Liver (tissue), 8 donors: ENCODE measurements at regions not wholly inside any gene's neighbourhood (a gene's known extent, or its start where the extent isn't known, plus 50 kb on each side); places are given as distances from the start of the nearest gene placed in this dataset.

Source experiments
- DNase-seq: peaks from one replicate; pipeline ENCODE4 v3.0.0-alpha.2; 2017; ENCODE audit warnings: low spot score
- H3K27ac ChIP-seq, 2 donors: one replicate each; pipeline ENCODE4 v1.7.0; 2013; ENCODE audit warnings: inconsistent platforms in 2 of 2, low read length in 2 of 2, control low read depth in 1 of 2, low read depth in 1 of 2, mild to moderate bottlenecking in 1 of 2
- H3K27me3 ChIP-seq, 4 donors: one replicate each; pipeline versions ENCODE4 v1.6.1 to v1.7.0; 2013; ENCODE audit warnings: low read length in 3 of 4, inconsistent platforms in 1 of 4, mild to moderate bottlenecking in 1 of 4, moderate library complexity in 1 of 4; ENCODE audit not compliant: control insufficient read depth in 4 of 4, insufficient read depth in 4 of 4
- H3K36me3 ChIP-seq, 4 donors: one replicate each; pipeline versions ENCODE4 v1.6.1 to v1.7.0; 2013; ENCODE audit warnings: low read length in 3 of 4, mild to moderate bottlenecking in 3 of 4, low read depth in 1 of 4, moderate library complexity in 1 of 4; ENCODE audit not compliant: control insufficient read depth in 4 of 4, insufficient read depth in 3 of 4
- H3K4me1 ChIP-seq, 4 donors: one replicate each; pipeline versions ENCODE4 v1.6.1 to v1.7.0; 2013; ENCODE audit warnings: low read length in 3 of 4, mild to moderate bottlenecking in 3 of 4, moderate library complexity in 1 of 4; ENCODE audit not compliant: control insufficient read depth in 4 of 4, insufficient read depth in 4 of 4
- H3K4me3 ChIP-seq, 3 donors: one replicate each; pipeline versions ENCODE4 v1.6.1 to v1.7.0; 2013; ENCODE audit warnings: low read length in 3 of 3, control low read depth in 1 of 3, low read depth in 1 of 3, mild to moderate bottlenecking in 1 of 3
- H3K9ac ChIP-seq, 2 donors: one replicate each; pipeline ENCODE4 v1.7.0; 2013; ENCODE audit warnings: low read length in 2 of 2, mild to moderate bottlenecking in 2 of 2, moderate library complexity in 2 of 2, control low read depth in 1 of 2, low read depth in 1 of 2
- H3K9me3 ChIP-seq, 4 donors: one replicate each; pipeline versions ENCODE4 v1.6.1 to v1.7.0; 2013; ENCODE audit warnings: low read length in 3 of 4; ENCODE audit not compliant: control insufficient read depth in 4 of 4
- ATF3 ChIP-seq: IDR thresholded peaks from 2 replicates; pipeline ENCODE4 v1.6.1; 2016; ENCODE audit warnings: antibody characterized with exemption
- CTCF ChIP-seq: fragments of 150-350 bp; IDR thresholded peaks from 2 replicates; pipeline ENCODE4 v1.5.1; 2017; ENCODE audit warnings: improper control_type of control experiment, low read depth, low read length; ENCODE audit not compliant: missing input control
- EGR1 ChIP-seq, 2 donors: IDR thresholded peaks; 2 replicates each; pipeline ENCODE4 v1.6.1; 2016 to 2018; ENCODE audit warnings: antibody characterized with exemption in 2 of 2, low read depth in 2 of 2
- FOXA1 ChIP-seq: IDR thresholded peaks from 2 replicates; pipeline ENCODE4 v1.6.1; 2016; ENCODE audit warnings: antibody characterized with exemption
- FOXA2 ChIP-seq: IDR thresholded peaks from 2 replicates; pipeline ENCODE4 v1.6.1; 2016; ENCODE audit warnings: antibody characterized with exemption
- GABPA ChIP-seq, 2 donors: IDR thresholded peaks in 1 of 2; conservative IDR thresholded peaks in 1 of 2; 2 replicates each; pipeline ENCODE4 v1.6.1; 2016; ENCODE audit warnings: antibody characterized with exemption in 2 of 2, mild to moderate bottlenecking in 1 of 2, moderate library complexity in 1 of 2
- HNF4A ChIP-seq, 2 donors: conservative IDR thresholded peaks; 2 replicates each; pipeline ENCODE4 v1.6.1; 2016; ENCODE audit warnings: antibody characterized with exemption in 2 of 2, mild to moderate bottlenecking in 2 of 2
- HNF4G ChIP-seq: IDR thresholded peaks from 2 replicates; pipeline ENCODE4 v1.6.1; 2016; ENCODE audit warnings: antibody characterized with exemption
- JUND ChIP-seq, 2 donors: IDR thresholded peaks; 2 replicates each; pipeline ENCODE4 v1.6.1; 2016; ENCODE audit warnings: antibody characterized with exemption in 2 of 2
- MAX ChIP-seq: IDR thresholded peaks from 2 replicates; pipeline ENCODE4 v1.6.1; 2016; ENCODE audit warnings: antibody characterized with exemption
- NR2F2 ChIP-seq: IDR thresholded peaks from 2 replicates; pipeline ENCODE4 v1.6.1; 2016; ENCODE audit warnings: antibody characterized with exemption
- RAD21 ChIP-seq, 2 donors: IDR thresholded peaks; 2 replicates each; pipeline ENCODE4 v1.6.1; 2016; ENCODE audit warnings: antibody characterized with exemption in 2 of 2, mild to moderate bottlenecking in 2 of 2
- REST ChIP-seq: IDR thresholded peaks from 2 replicates; pipeline ENCODE4 v1.6.1; 2016; ENCODE audit warnings: antibody characterized with exemption, mild to moderate bottlenecking
- RXRA ChIP-seq, 2 donors: IDR thresholded peaks; 2 replicates each; pipeline ENCODE4 v1.6.1; 2017 to 2018; ENCODE audit warnings: antibody characterized with exemption in 2 of 2, mild to moderate bottlenecking in 1 of 2
- SP1 ChIP-seq: IDR thresholded peaks from 2 replicates; pipeline ENCODE4 v1.6.1; 2018; ENCODE audit warnings: antibody characterized with exemption, mild to moderate bottlenecking
- TAF1 ChIP-seq: conservative IDR thresholded peaks from 2 replicates; pipeline ENCODE4 v1.6.1; 2016; ENCODE audit warnings: antibody characterized with exemption, mild to moderate bottlenecking
- ZBTB33 ChIP-seq: IDR thresholded peaks from 2 replicates; pipeline ENCODE4 v1.6.1; 2016; ENCODE audit warnings: antibody characterized with exemption
- WGBS: extraction: QIAGEN DNeasy Blood & Tissue Kit; methylation state at CpG from one replicate; pipeline ENCODE4 v1.1.7; 2013; 5-methylcytosine and 5-hydroxymethylcytosine counted together
- donor health status: healthy.
- donor health status: healthy.
- donor health status: healthy.
- donor health status: healthy.
- donor health status: healthy.

GRCh38 chr6:97915537-97915936, 632.5 kb upstream of the MMS22L start:
- H3K9ac ChIP-seq: no peak overlapping the region
- H3K27me3 ChIP-seq: no peaks in the 10 kb centered on the region
- no peaks in the 10 kb centered on the region for H3K9me3 ChIP-seq
- TF ChIP-seq JUND (IDR thresholded peaks at IDR 0.05) (no peak), GABPA (IDR thresholded peaks at IDR 0.05 in 1 of 2, conservative IDR thresholded peaks at IDR 0.05 in 1 of 2) (no peak), NR2F2 (no peak), ATF3 (no peak), FOXA1 (no peak), HNF4A (conservative IDR thresholded peaks at IDR 0.05) (no peak), MAX (no peak), RXRA (IDR thresholded peaks at IDR 0.05) (no peak), TAF1 (no peak), FOXA2 (no peak), SP1 (no peak), RAD21 (IDR thresholded peaks at IDR 0.05) (no peak), CTCF (no peak), REST (no peak), EGR1 (IDR thresholded peaks at IDR 0.05; ENCODE audit: low read depth in 2 of 2) (no peak), HNF4G (no peak), ZBTB33 (no peak)
- WGBS: 45% methylated on average over 2 of the region's 2 CpGs
- H3K27ac ChIP-seq: no peak overlapping the region
- no peaks in the 10 kb centered on the region for H3K36me3 ChIP-seq
- no peak for DNase-seq
- no peak overlapping the region for H3K4me3 ChIP-seq
- H3K4me1 ChIP-seq: no peaks in the 10 kb centered on the region

- H3K9me3 ChIP-seq: no peaks in the 10 kb centered on the region
- no peak for DNase-seq
- H3K36me3 ChIP-seq: no peaks in the 10 kb centered on the region
- no peaks in the 10 kb centered on the region for H3K4me1 ChIP-seq
- 84% methylated on average over 1 of the region's 1 CpG for WGBS
- H3K27me3 ChIP-seq: no peaks in the 10 kb centered on the region
- H3K4me3 ChIP-seq: no peak overlapping the region
- no peak for TF ChIP-seq MAX
- TF ChIP-seq REST: no peak
- TF ChIP-seq HNF4G: no peak
- no peak for TF ChIP-seq HNF4A (conservative IDR thresholded peaks at IDR 0.05)
- TF ChIP-seq NR2F2: no peak
- TF ChIP-seq TAF1: no peak
- H3K9ac ChIP-seq: no peak overlapping the region
- H3K27ac ChIP-seq: no peak overlapping the region
Observed at GRCh38 chr6:97917369-97917768, 634.4 kb upstream of the MMS22L start.
